Heart left ventricle (tissue), 16 donors: ENCODE measurements at regions not wholly inside any gene's neighbourhood (a gene's known extent, or its start where the extent isn't known, plus 50 kb on each side); places are given as distances from the start of the nearest gene placed in this dataset.

Experiments used
- ATAC-seq, 4 donors: fragments of 200-7000 bp; cut with Tn5 transposase; one replicate each; pipeline ENCODE4 v1.9.1; 2020 to 2022; ENCODE audit warnings: moderate library complexity in 4 of 4, mild to moderate bottlenecking in 3 of 4, moderate number of reproducible peaks in 1 of 4
- DNase-seq, 5 donors: peaks; one replicate each; pipeline ENCODE4 v3.0.0-alpha.2; 2020
- H3K27ac ChIP-seq, 12 donors: fragments of 200-600 bp; sonication (generic) in 4 of 12; one replicate each; pipeline versions ENCODE4 v1.5.0 to v1.8.0; 2016 to 2022; ENCODE audit warnings: mild to moderate bottlenecking in 2 of 12
- H3K27me3 ChIP-seq, 9 donors: fragments of 200-600 bp; sonication (generic) in 2 of 9; one replicate each; pipeline versions ENCODE4 v1.5.1 to v1.8.0; 2016 to 2022; ENCODE audit warnings: mild to moderate bottlenecking in 3 of 9
- H3K36me3 ChIP-seq, 9 donors: fragments of 200-600 bp; sonication (generic) in 2 of 9; one replicate each; pipeline versions ENCODE4 v1.5.0 to v1.8.0; 2018 to 2022; ENCODE audit warnings: mild to moderate bottlenecking in 2 of 9
- H3K4me1 ChIP-seq, 12 donors: fragments of 200-600 bp; sonication (generic) in 4 of 12; one replicate each; pipeline versions ENCODE4 v1.5.0 to v1.8.0; 2016 to 2022; ENCODE audit warnings: mild to moderate bottlenecking in 3 of 12
- H3K4me3 ChIP-seq, 12 donors: fragments of 200-600 bp; sonication (generic) in 4 of 12; one replicate each; pipeline versions ENCODE4 v1.5.0 to v1.8.0; 2017 to 2022; ENCODE audit warnings: mild to moderate bottlenecking in 9 of 12, moderate library complexity in 4 of 12
- H3K9me3 ChIP-seq, 12 donors: fragments of 200-600 bp; sonication (generic) in 4 of 12; one replicate each; pipeline versions ENCODE4 v1.5.0 to v1.8.0; 2016 to 2022; ENCODE audit warnings: mild to moderate bottlenecking in 1 of 12
- POLR2A ChIP-seq, 2 donors: fragments of 450-650 bp; IDR thresholded peaks; one replicate each; pipeline ENCODE4 v1.6.1; 2017; ENCODE audit warnings: antibody characterized with exemption in 2 of 2, mild to moderate bottlenecking in 2 of 2, moderate library complexity in 2 of 2
- WGBS, 4 donors: extraction: QIAGEN DNeasy Blood & Tissue Kit in 2 of 4; methylation state at CpG; one replicate each; pipeline versions ENCODE4 v1.1.5 to v1.1.7; 2013 to 2018; 5-methylcytosine and 5-hydroxymethylcytosine counted together
- intact Hi-C, 10 donors: fragments of 100-400 bp; cut with DNase I; formaldehyde crosslinking; loops; one replicate each; pipeline versions ENCODE4 v1.11.1 to v1.14.2; 2022
- TF ChIP-seq, protein P1 (sequence below), 12 donors: fragments of 200-600 bp; sonication (generic) in 4 of 12; IDR thresholded peaks; one replicate each; pipeline versions ENCODE4 v1.5.0 to v1.8.0; 2018 to 2022; ENCODE audit warnings: antibody characterized with exemption in 12 of 12, mild to moderate bottlenecking in 5 of 12
- donor health status: ischemic (EF 13 %, LVEDD 7.1; RV severe dilation, severe dysfunction).
- donor health status: healthy with polysubstance abuse.
- donor health status: DM: no; HTN: yes; CAD: no.
- donor health status: DM: no; HTN: no; CAD: no.
- donor health status: ischemic (EF 25% LVEDD 6.9; RV normal size, moderate dysfunction).
- donor health status: ischemic (EF 25% LVEDD 5.7; RV mildly dilated, moderate dysfunction).
- donor health status: healthy.
- donor health status: DM: yes; HTN: yes; CAD: no.
- donor health status: ischemic (EF 35%, LVEDD 5.7; RV mildly dilated, moderate dysfunction).
- donor health status: nonischemic (EF 11% LVEDD 7.7; RV severe dilation, severe dysfunction).
- donor health status: DM: yes; HTN: yes; CAD: no.
- donor health status: PGD.
- donor health status: ischemic (EF 29% LVEDD 5.4; RV normal size, mild dysfunction).
- donor health status: nonischemic (EF 23%, LVEDD 6.1; RV moderate dilation, normal function).

DNA sequence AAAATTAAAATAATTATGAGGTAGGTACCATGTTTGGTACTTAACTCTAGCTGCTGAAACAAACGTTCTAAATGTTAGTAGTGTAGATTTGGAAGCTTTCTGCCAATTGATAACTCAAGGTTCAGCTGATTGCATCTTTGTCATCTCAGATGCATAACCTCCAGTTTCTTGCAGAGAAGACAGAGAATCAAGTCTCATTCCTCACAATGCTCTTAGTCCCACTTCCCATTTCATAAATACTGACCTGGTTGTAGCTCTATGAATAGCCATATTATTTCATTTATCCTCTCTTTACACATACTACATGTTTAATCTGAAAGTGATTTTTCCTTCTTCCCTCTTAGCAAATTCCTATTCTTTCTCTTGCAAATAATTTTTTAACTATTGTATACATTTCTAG, 178.5 kb upstream of the SETBP1 start:
- Histone ChIP-seq H3K9me3 (no peaks in the 10 kb centered on the region), H3K27ac (no peak overlapping the region), H3K4me3 (no peak overlapping the region), H3K4me1 (peaks cover 0 to 4% (median 0%) of the 10 kb centered on the region in 12 donors), H3K27me3 (no peaks in the 10 kb centered on the region), H3K36me3 (no peaks in the 10 kb centered on the region)
- DNase-seq (no peak), ATAC-seq (no peak)
- no peak for TF ChIP-seq POLR2A (IDR thresholded peaks at IDR 0.05)
- TF ChIP-seq, protein P1, sequence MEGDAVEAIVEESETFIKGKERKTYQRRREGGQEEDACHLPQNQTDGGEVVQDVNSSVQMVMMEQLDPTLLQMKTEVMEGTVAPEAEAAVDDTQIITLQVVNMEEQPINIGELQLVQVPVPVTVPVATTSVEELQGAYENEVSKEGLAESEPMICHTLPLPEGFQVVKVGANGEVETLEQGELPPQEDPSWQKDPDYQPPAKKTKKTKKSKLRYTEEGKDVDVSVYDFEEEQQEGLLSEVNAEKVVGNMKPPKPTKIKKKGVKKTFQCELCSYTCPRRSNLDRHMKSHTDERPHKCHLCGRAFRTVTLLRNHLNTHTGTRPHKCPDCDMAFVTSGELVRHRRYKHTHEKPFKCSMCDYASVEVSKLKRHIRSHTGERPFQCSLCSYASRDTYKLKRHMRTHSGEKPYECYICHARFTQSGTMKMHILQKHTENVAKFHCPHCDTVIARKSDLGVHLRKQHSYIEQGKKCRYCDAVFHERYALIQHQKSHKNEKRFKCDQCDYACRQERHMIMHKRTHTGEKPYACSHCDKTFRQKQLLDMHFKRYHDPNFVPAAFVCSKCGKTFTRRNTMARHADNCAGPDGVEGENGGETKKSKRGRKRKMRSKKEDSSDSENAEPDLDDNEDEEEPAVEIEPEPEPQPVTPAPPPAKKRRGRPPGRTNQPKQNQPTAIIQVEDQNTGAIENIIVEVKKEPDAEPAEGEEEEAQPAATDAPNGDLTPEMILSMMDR (IDR thresholded peaks at IDR 0.05) = no peak
- intact Hi-C loops = no loop called here
- WGBS, 4 donors = 61 to 75% (median 70%) methylated on average over 1 of the region's 1 CpG

DNA sequence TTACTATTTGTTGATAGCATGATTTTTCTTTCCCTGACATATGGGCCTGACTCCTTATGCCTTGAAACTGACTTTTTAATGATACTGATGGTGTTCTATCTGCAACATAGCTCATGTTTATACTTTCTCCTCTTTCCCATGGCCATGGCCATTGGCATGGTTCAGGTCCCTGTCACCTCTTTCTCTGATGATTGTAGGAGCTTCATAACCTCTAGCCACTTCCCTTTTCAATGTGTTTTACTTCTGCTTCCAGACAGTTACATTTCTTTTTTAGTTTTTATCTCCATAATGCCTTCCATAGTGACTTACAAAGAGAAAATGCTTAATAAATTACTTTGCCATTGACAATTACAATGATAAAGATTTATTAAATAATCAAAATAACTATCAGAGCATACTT, 177.9 kb upstream of the SETBP1 start:
- Histone ChIP-seq H3K27me3 (no peaks in the 10 kb centered on the region), H3K4me1 (peaks cover 0 to 10% (median 0%) of the 10 kb centered on the region in 12 donors), H3K27ac (no peak overlapping the region), H3K9me3 (no peaks in the 10 kb centered on the region), H3K4me3 (no peak overlapping the region), H3K36me3 (no peaks in the 10 kb centered on the region)
- no peak for DNase-seq
- intact Hi-C loops = no loop called here
- no peak for TF ChIP-seq POLR2A (IDR thresholded peaks at IDR 0.05)
- TF ChIP-seq, protein P1 (IDR thresholded peaks at IDR 0.05) = no peak
- ATAC-seq = no peak

DNA sequence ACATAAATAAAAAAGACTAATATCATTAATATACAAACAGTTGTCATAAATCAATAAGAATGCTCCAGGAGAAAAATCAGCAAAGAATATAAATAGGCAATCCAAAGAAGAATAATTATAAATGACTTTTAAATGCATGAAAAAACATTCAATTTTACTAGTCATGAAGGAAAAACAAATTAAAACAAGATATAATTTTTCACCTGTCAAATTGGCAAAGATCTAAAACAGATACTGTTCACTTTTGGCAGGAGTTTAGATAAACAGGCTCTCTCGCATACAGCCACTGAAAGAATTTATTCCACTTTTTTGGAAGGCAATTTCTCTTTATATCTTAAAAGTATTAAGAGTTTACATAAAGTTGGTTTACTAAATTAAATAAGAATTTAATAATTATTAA, 176.8 kb upstream of the SETBP1 start:
- H3K9me3 ChIP-seq = no peaks in the 10 kb centered on the region
- ATAC-seq (no peak), DNase-seq (no peak)
- no peaks in the 10 kb centered on the region for H3K27me3 ChIP-seq
- TF ChIP-seq POLR2A (IDR thresholded peaks at IDR 0.05) = no peak
- TF ChIP-seq, protein P1 (IDR thresholded peaks at IDR 0.05) = no peak
- peaks cover 0 to 18% (median 0%) of the 10 kb centered on the region in 12 donors for H3K4me1 ChIP-seq
- WGBS, 4 donors = 85 to 96% (median 90%) methylated on average over 1 of the region's 1 CpG
- H3K4me3 ChIP-seq = no peak overlapping the region
- no peak overlapping the region for H3K27ac ChIP-seq
- intact Hi-C loops = no loop called here
- no peaks in the 10 kb centered on the region for H3K36me3 ChIP-seq

DNA sequence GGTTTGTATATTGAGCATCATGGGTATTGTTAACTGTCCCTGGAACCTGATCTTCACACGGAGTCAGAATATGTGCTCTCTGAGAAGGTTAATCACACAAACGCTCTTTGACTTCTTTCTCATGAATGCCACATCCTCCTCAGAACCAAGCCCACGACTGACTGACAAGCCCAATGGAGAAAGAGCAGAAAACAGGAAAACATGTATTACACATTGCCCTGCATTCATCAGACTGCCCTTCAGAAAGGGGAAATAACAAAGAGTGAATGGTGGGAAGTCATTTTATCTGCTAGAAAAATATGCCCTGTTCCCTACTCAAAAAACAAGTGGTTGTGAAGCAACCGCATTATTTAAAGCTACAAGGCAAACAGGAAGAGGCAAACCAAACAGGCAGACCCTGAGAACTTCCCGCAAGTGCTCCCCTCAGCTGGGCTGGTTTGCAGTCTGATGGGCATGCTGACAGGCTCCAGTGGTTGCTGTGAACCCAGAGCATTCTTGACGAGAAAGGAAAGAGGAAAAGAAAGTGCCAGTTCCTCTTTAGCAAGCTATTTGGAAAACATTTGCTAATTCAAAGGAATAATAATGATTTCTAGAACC, 172.9 kb upstream of the SETBP1 start:
- peak in 4 of 5 donors; percentile 37 to 66 (median 41) for DNase-seq
- TF ChIP-seq, protein P1 (IDR thresholded peaks at IDR 0.05) = no peak
- TF ChIP-seq POLR2A (IDR thresholded peaks at IDR 0.05) = no peak
- Histone ChIP-seq H3K27me3 (no peaks in the 10 kb centered on the region), H3K9me3 (no peaks in the 10 kb centered on the region), H3K4me3 (no peak overlapping the region), H3K36me3 (no peaks in the 10 kb centered on the region), H3K27ac (peak overlapping the region in 1 of 12 donors; percentile 80), H3K4me1 (peaks cover 0 to 24% (median 0%) of the 10 kb centered on the region in 12 donors)
- WGBS, 4 donors = 45 to 57% (median 48%) methylated on average over 6 of the region's 6 CpGs
- peak; percentile 32 to 93 (median 74) for ATAC-seq
- intact Hi-C loops = no loop called here
